HEK293 (cell line): ENCODE measurements at regions not wholly inside any gene's neighbourhood (a gene's known extent, or its start where the extent isn't known, plus 50 kb on each side); places are given as distances from the start of the nearest gene placed in this dataset.

Experiments used
- CTCF ChIP-seq: fragments of 450-650 bp; formaldehyde crosslinking; IDR thresholded peaks from 2 replicates; pipeline ENCODE4 v1.5.1; 2016; ENCODE audit warnings: missing biosample characterization, missing genetic modification characterization
- PBX3 ChIP-seq: sonication (generic); formaldehyde crosslinking; IDR thresholded peaks from 2 replicates; pipeline ENCODE4 v1.8.1; 2022; ENCODE audit warnings: mild to moderate bottlenecking, moderate library complexity, missing genetic modification reagents
- REPIN1 ChIP-seq: fragments of 450-650 bp; formaldehyde crosslinking; IDR thresholded peaks from 2 replicates; pipeline ENCODE4 v1.5.1; 2017; ENCODE audit warnings: missing biosample characterization, missing genetic modification characterization, low read depth
- SP3 ChIP-seq: fragments of 450-650 bp; formaldehyde crosslinking; IDR thresholded peaks from 2 replicates; pipeline ENCODE4 v1.5.1; 2016; ENCODE audit warnings: missing biosample characterization, missing genetic modification characterization
- ZNF140 ChIP-seq: fragments of 450-650 bp; formaldehyde crosslinking; IDR thresholded peaks from 2 replicates; pipeline ENCODE4 v1.5.1; 2016; ENCODE audit warnings: missing biosample characterization, missing genetic modification characterization
- ZNF610 ChIP-seq: fragments of 450-650 bp; formaldehyde crosslinking; IDR thresholded peaks from 2 replicates; pipeline ENCODE4 v1.5.1; 2016; ENCODE audit warnings: missing biosample characterization, missing genetic modification characterization, borderline replicate concordance
- ZNF692 ChIP-seq: fragments of 450-650 bp; formaldehyde crosslinking; IDR thresholded peaks from 2 replicates; pipeline ENCODE4 v1.5.1; 2016; ENCODE audit warnings: missing biosample characterization, missing genetic modification characterization
- ZNF747 ChIP-seq: fragments of 450-650 bp; formaldehyde crosslinking; IDR thresholded peaks from 2 replicates; pipeline ENCODE4 v1.5.1; 2016; ENCODE audit warnings: missing biosample characterization, missing genetic modification characterization
- ZSCAN30 ChIP-seq: fragments of 450-650 bp; IDR thresholded peaks from 2 replicates; pipeline ENCODE4 v1.5.1; 2018; ENCODE audit warnings: missing biosample characterization, mild to moderate bottlenecking, missing genetic modification characterization, moderate library complexity
- TF ChIP-seq, protein P1 (sequence below): fragments of 450-650 bp; formaldehyde crosslinking; IDR thresholded peaks from 2 replicates; pipeline ENCODE4 v1.5.1; 2016; ENCODE audit warnings: missing biosample characterization, missing genetic modification characterization, low read depth

DNA sequence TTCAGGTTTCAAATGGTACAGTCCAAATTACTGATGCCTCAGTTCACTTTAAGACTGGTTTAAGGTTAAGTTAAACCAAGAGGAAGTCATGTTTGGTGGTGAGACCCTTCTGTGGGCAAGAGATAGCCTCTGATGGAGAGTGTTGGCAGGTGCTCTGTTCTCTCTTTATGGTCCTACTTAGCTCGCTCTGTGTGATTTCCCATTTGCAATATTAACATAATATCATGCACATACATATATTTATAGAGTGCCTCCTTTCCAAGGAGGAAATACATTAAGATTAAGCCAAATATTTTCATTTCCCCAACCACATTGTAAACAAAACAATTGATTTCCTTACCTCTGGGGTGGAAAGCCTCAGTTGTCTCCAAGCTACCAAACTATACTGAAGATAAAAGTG lies 222.4 kb downstream of the PIK3C3 start:
- TF ChIP-seq CTCF (tag by site-specific recombination) = no peak
- no peak for TF ChIP-seq REPIN1
- TF ChIP-seq ZNF692 (tag by site-specific recombination) = no peak
- TF ChIP-seq, protein P1, sequence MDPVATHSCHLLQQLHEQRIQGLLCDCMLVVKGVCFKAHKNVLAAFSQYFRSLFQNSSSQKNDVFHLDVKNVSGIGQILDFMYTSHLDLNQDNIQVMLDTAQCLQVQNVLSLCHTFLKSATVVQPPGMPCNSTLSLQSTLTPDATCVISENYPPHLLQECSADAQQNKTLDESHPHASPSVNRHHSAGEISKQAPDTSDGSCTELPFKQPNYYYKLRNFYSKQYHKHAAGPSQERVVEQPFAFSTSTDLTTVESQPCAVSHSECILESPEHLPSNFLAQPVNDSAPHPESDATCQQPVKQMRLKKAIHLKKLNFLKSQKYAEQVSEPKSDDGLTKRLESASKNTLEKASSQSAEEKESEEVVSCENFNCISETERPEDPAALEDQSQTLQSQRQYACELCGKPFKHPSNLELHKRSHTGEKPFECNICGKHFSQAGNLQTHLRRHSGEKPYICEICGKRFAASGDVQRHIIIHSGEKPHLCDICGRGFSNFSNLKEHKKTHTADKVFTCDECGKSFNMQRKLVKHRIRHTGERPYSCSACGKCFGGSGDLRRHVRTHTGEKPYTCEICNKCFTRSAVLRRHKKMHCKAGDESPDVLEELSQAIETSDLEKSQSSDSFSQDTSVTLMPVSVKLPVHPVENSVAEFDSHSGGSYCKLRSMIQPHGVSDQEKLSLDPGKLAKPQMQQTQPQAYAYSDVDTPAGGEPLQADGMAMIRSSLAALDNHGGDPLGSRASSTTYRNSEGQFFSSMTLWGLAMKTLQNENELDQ = no peak
- no peak for TF ChIP-seq ZNF610
- no peak for TF ChIP-seq ZNF140 (tag by site-specific recombination)
- TF ChIP-seq ZNF747 (tag by site-specific recombination) = no peak
- no peak for TF ChIP-seq PBX3
- TF ChIP-seq SP3 = no peak
- TF ChIP-seq ZSCAN30 = no peak
